ENCODE measurements at regions not wholly inside any gene's neighbourhood (a gene's known extent, or its start where the extent isn't known, plus 50 kb on each side); places are given as distances from the start of the nearest gene placed in this dataset.

DNA sequence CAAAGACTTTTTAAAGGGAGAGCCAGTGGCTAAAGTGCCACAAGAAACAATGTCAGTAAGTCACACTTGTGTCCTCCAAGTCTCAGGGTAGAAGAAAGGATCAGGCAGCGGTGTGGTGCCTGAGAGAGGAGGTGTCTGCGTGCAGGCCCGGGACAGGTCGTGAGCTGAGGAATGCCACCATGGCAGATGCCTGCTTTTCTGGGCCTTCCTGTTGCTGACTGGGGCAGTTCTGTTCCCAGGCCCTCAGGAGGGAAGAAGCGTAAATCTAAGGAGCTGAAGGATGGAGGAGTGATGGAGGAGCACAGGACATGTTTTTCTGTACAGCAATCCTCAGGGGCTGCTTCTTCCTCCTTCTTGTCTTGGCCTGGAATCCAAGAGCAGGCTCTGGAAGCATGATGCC lies 165.8 kb downstream of the ZBTB18 start:
- H3K79me2 ChIP-seq (replicated peaks; ENCODE audit: insufficient read depth, low read length): no peaks in the 10 kb centered on the region
- H3K9ac ChIP-seq (ENCODE audit: low read length): no peak overlapping the region
- H3K27ac ChIP-seq (ENCODE audit: low read length): no peak overlapping the region
- H3F3A ChIP-seq (ENCODE audit: insufficient read depth, low read length, poor library complexity, severe bottlenecking): no peaks in the 10 kb centered on the region
- H3K9me3 ChIP-seq (ENCODE audit: low read length): no peaks in the 10 kb centered on the region
- TF ChIP-seq RAD21 (conservative IDR thresholded peaks at IDR 0.05) (no peak), EP300 (conservative IDR thresholded peaks at IDR 0.05; ENCODE audit: poor library complexity, severe bottlenecking) (no peak), MXI1 (conservative IDR thresholded peaks at IDR 0.05; ENCODE audit: poor library complexity, severe bottlenecking) (no peak), EZH2 (IDR thresholded peaks at IDR 0.05; ENCODE audit: borderline replicate concordance, insufficient read depth, low read length, poor library complexity, severe bottlenecking) (no peak), SMC3 (conservative IDR thresholded peaks at IDR 0.05; ENCODE audit: poor library complexity) (no peak)
- TF ChIP-seq, protein P1, sequence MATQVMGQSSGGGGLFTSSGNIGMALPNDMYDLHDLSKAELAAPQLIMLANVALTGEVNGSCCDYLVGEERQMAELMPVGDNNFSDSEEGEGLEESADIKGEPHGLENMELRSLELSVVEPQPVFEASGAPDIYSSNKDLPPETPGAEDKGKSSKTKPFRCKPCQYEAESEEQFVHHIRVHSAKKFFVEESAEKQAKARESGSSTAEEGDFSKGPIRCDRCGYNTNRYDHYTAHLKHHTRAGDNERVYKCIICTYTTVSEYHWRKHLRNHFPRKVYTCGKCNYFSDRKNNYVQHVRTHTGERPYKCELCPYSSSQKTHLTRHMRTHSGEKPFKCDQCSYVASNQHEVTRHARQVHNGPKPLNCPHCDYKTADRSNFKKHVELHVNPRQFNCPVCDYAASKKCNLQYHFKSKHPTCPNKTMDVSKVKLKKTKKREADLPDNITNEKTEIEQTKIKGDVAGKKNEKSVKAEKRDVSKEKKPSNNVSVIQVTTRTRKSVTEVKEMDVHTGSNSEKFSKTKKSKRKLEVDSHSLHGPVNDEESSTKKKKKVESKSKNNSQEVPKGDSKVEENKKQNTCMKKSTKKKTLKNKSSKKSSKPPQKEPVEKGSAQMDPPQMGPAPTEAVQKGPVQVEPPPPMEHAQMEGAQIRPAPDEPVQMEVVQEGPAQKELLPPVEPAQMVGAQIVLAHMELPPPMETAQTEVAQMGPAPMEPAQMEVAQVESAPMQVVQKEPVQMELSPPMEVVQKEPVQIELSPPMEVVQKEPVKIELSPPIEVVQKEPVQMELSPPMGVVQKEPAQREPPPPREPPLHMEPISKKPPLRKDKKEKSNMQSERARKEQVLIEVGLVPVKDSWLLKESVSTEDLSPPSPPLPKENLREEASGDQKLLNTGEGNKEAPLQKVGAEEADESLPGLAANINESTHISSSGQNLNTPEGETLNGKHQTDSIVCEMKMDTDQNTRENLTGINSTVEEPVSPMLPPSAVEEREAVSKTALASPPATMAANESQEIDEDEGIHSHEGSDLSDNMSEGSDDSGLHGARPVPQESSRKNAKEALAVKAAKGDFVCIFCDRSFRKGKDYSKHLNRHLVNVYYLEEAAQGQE (IDR thresholded peaks at IDR 0.05; ENCODE audit: borderline replicate concordance): no peak
- no peaks in the 10 kb centered on the region for H3K27me3 ChIP-seq (ENCODE audit: insufficient read depth, low read depth, low read length)
- H4K20me1 ChIP-seq (ENCODE audit: insufficient read depth): no peaks in the 10 kb centered on the region
- no peaks in the 10 kb centered on the region for H3K36me3 ChIP-seq (ENCODE audit: insufficient read depth, low read length)
- H3K4me3 ChIP-seq (ENCODE audit: low read length): no peak overlapping the region
- H3K4me2 ChIP-seq (ENCODE audit: low read length): no peak overlapping the region
- no peak overlapping the region for H2AFZ ChIP-seq (ENCODE audit: low read depth, low read length)
- H3K9me2 ChIP-seq (ENCODE audit: insufficient read depth, low read length): no peaks in the 10 kb centered on the region

DNA sequence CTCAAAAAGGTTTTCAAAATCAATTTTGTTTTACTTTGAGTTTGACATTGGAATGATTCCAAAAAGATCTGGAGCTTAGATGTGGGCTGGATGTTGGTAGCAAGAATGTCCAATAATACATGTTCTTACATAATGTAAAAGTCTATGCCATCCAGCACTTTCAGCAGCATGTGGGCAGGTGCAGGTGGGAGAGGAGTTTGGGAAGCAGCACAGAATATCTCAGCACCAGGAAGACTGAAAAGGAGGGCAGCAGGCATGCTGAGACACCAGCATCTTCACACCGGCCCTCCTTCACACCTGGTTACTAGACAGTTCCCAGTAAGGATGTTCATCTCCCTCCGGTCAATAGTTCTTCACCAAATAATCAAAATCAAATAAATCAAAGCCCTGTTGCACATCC lies 166.6 kb downstream of the ZBTB18 start:
- no peaks in the 10 kb centered on the region for H3K27me3 ChIP-seq (ENCODE audit: insufficient read depth, low read depth, low read length)
- H3K36me3 ChIP-seq (ENCODE audit: insufficient read depth, low read length): no peaks in the 10 kb centered on the region
- no peak overlapping the region for H3K27ac ChIP-seq (ENCODE audit: low read length)
- H3K9ac ChIP-seq (ENCODE audit: low read length): no peak overlapping the region
- H4K20me1 ChIP-seq (ENCODE audit: insufficient read depth): no peaks in the 10 kb centered on the region
- TF ChIP-seq TAF1 (IDR thresholded peaks at IDR 0.05; ENCODE audit: low read depth) (no peak), MXI1 (conservative IDR thresholded peaks at IDR 0.05; ENCODE audit: poor library complexity, severe bottlenecking) (no peak), EP300 (conservative IDR thresholded peaks at IDR 0.05; ENCODE audit: poor library complexity, severe bottlenecking) (no peak), RAD21 (conservative IDR thresholded peaks at IDR 0.05) (no peak)
- TF ChIP-seq, protein P2, sequence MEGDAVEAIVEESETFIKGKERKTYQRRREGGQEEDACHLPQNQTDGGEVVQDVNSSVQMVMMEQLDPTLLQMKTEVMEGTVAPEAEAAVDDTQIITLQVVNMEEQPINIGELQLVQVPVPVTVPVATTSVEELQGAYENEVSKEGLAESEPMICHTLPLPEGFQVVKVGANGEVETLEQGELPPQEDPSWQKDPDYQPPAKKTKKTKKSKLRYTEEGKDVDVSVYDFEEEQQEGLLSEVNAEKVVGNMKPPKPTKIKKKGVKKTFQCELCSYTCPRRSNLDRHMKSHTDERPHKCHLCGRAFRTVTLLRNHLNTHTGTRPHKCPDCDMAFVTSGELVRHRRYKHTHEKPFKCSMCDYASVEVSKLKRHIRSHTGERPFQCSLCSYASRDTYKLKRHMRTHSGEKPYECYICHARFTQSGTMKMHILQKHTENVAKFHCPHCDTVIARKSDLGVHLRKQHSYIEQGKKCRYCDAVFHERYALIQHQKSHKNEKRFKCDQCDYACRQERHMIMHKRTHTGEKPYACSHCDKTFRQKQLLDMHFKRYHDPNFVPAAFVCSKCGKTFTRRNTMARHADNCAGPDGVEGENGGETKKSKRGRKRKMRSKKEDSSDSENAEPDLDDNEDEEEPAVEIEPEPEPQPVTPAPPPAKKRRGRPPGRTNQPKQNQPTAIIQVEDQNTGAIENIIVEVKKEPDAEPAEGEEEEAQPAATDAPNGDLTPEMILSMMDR (IDR thresholded peaks at IDR 0.05; ENCODE audit: poor library complexity, severe bottlenecking): no peak
- no peaks in the 10 kb centered on the region for H3K79me2 ChIP-seq (replicated peaks; ENCODE audit: insufficient read depth, low read length)
- no peaks in the 10 kb centered on the region for H3K9me3 ChIP-seq (ENCODE audit: low read length)
- no peaks in the 10 kb centered on the region for H3F3A ChIP-seq (ENCODE audit: insufficient read depth, low read length, poor library complexity, severe bottlenecking)
- no peak overlapping the region for H2AFZ ChIP-seq (ENCODE audit: low read depth, low read length)
- H3K9me2 ChIP-seq (ENCODE audit: insufficient read depth, low read length): no peaks in the 10 kb centered on the region
- no peak overlapping the region for H3K4me3 ChIP-seq (ENCODE audit: low read length)
- H3K4me2 ChIP-seq (ENCODE audit: low read length): no peak overlapping the region

DNA sequence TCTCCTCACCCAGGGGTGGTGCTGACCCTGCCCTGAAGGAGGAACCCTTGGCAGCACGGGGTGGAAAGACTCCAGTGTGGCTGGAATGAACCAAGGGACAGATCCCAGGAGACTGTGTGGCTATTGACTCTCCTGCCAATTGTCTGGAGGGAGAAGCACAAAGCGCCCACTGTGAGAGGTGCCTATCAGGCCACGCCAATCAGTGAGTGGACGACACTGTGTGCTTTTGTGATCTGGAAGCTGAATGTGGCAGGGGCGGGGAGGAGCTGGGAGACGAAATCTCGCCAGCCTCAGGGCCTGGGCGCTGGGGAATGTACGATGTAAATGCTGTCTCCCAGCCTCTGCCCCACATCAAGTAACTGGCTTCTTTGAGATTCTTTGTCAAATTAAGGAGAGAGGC lies 167.1 kb downstream of the ZBTB18 start:
- Histone ChIP-seq H3F3A (ENCODE audit: insufficient read depth, low read length, poor library complexity, severe bottlenecking) (no peaks in the 10 kb centered on the region), H3K27ac (ENCODE audit: low read length) (no peak overlapping the region), H4K20me1 (ENCODE audit: insufficient read depth) (no peaks in the 10 kb centered on the region), H3K79me2 (replicated peaks; ENCODE audit: insufficient read depth, low read length) (no peaks in the 10 kb centered on the region), H3K9me2 (ENCODE audit: insufficient read depth, low read length) (no peaks in the 10 kb centered on the region), H2AFZ (ENCODE audit: low read depth, low read length) (no peak overlapping the region), H3K36me3 (ENCODE audit: insufficient read depth, low read length) (no peaks in the 10 kb centered on the region), H3K4me3 (ENCODE audit: low read length) (no peak overlapping the region), H3K9me3 (ENCODE audit: low read length) (no peaks in the 10 kb centered on the region), H3K9ac (ENCODE audit: low read length) (no peak overlapping the region), H3K27me3 (ENCODE audit: insufficient read depth, low read depth, low read length) (no peaks in the 10 kb centered on the region), H3K4me2 (ENCODE audit: low read length) (no peak overlapping the region)
- TF ChIP-seq, protein P2 (IDR thresholded peaks at IDR 0.05; ENCODE audit: poor library complexity, severe bottlenecking): no peak
- no peak for TF ChIP-seq EZH2 (IDR thresholded peaks at IDR 0.05; ENCODE audit: borderline replicate concordance, insufficient read depth, low read length, poor library complexity, severe bottlenecking)
- no peak for TF ChIP-seq POLR2AphosphoS5 (IDR thresholded peaks at IDR 0.05)
- TF ChIP-seq EP300 (conservative IDR thresholded peaks at IDR 0.05; ENCODE audit: poor library complexity, severe bottlenecking): no peak
- TF ChIP-seq, protein P1 (IDR thresholded peaks at IDR 0.05; ENCODE audit: borderline replicate concordance): no peak
- TF ChIP-seq MXI1 (conservative IDR thresholded peaks at IDR 0.05; ENCODE audit: poor library complexity, severe bottlenecking): no peak
- no peak for TF ChIP-seq TAF1 (IDR thresholded peaks at IDR 0.05; ENCODE audit: low read depth)
- TF ChIP-seq SMC3 (conservative IDR thresholded peaks at IDR 0.05; ENCODE audit: poor library complexity): no peak
- TF ChIP-seq RAD21 (conservative IDR thresholded peaks at IDR 0.05): no peak
